ENCODE measurements at regions not wholly inside any gene's neighbourhood (a gene's known extent, or its start where the extent isn't known, plus 50 kb on each side); places are given as distances from the start of the nearest gene placed in this dataset.

GRCh38 chr20:48319943-48320584 is 507.7 kb downstream of the PREX1 start:
- Histone ChIP-seq H3K27ac (no peak overlapping the region), H3K4me3 (no peak overlapping the region), H3K27me3 (peaks cover 0 to 3% (median 0%) of the 10 kb centered on the region in 9 donors), H3K36me3 (no peaks in the 10 kb centered on the region), H3K4me1 (no peaks in the 10 kb centered on the region), H3K9me3 (no peaks in the 10 kb centered on the region)
- DNase-seq (no peak), ATAC-seq (no peak)
- 63 to 67% (median 65%) methylated on average over 11 to 12 of the region's 12 CpGs for WGBS, 4 donors
- intact Hi-C loops (cut with DNase I) = no loop called here
- no peak for TF ChIP-seq CTCF (IDR thresholded peaks at IDR 0.05)
- no peak for TF ChIP-seq POLR2A (IDR thresholded peaks at IDR 0.05)

GRCh38 chr20:48317578-48317977 is 510.2 kb downstream of the PREX1 start:
- H3K9me3 ChIP-seq = no peaks in the 10 kb centered on the region
- no peak overlapping the region for H3K27ac ChIP-seq
- H3K27me3 ChIP-seq = peaks cover 0 to 3% (median 0%) of the 10 kb centered on the region in 9 donors
- TF ChIP-seq CTCF (IDR thresholded peaks at IDR 0.05) (no peak), POLR2A (IDR thresholded peaks at IDR 0.05) (no peak)
- no peaks in the 10 kb centered on the region for H3K4me1 ChIP-seq
- 71 to 85% (median 81%) methylated on average over 4 to 6 of the region's 6 CpGs for WGBS, 4 donors
- no peak overlapping the region for H3K4me3 ChIP-seq
- intact Hi-C loops (cut with DNase I) = no loop called here
- DNase-seq (no peak), ATAC-seq (no peak)
- H3K36me3 ChIP-seq = no peaks in the 10 kb centered on the region

GRCh38 chr20:48314925-48315592 is 512.7 kb downstream of the PREX1 start:
- Histone ChIP-seq H3K27me3 (peaks cover 0 to 3% (median 0%) of the 10 kb centered on the region in 9 donors), H3K27ac (no peak overlapping the region), H3K9me3 (no peaks in the 10 kb centered on the region), H3K4me1 (peaks cover 0 to 5% (median 0%) of the 10 kb centered on the region in 12 donors), H3K4me3 (no peak overlapping the region), H3K36me3 (no peaks in the 10 kb centered on the region)
- ATAC-seq (no peak), DNase-seq (no peak)
- WGBS, 4 donors = 94 to 99% (median 96%) methylated on average over 6 of the region's 6 CpGs
- intact Hi-C loops (cut with DNase I) = no loop called here
- no peak for TF ChIP-seq CTCF (IDR thresholded peaks at IDR 0.05)
- no peak for TF ChIP-seq POLR2A (IDR thresholded peaks at IDR 0.05)

- intact Hi-C loops (cut with DNase I) = no loop called here
- no peak for DNase-seq
- H3K27me3 ChIP-seq = peaks cover 0 to 3% (median 0%) of the 10 kb centered on the region in 9 donors
- ATAC-seq = no peak
- H3K4me3 ChIP-seq = no peak overlapping the region
- 76 to 95% (median 90%) methylated on average over 4 of the region's 4 CpGs for WGBS, 4 donors
- peaks cover 0 to 5% (median 0%) of the 10 kb centered on the region in 12 donors for H3K4me1 ChIP-seq
- no peaks in the 10 kb centered on the region for H3K9me3 ChIP-seq
- H3K27ac ChIP-seq = no peak overlapping the region
- TF ChIP-seq POLR2A (IDR thresholded peaks at IDR 0.05) (no peak), CTCF (IDR thresholded peaks at IDR 0.05) (no peak)
- H3K36me3 ChIP-seq = no peaks in the 10 kb centered on the region
Observed at GRCh38 chr20:48313324-48313723, 514.5 kb downstream of the PREX1 start.
